H9 (cell line): ENCODE measurements at regions not wholly inside any gene's neighbourhood (a gene's known extent, or its start where the extent isn't known, plus 50 kb on each side); places are given as distances from the start of the nearest gene placed in this dataset.

ENCODE experiments used
- DNase-seq: peaks from one replicate; pipeline ENCODE4 v3.0.0-alpha.2; 2017
- H2AFZ ChIP-seq: one replicate; pipeline ENCODE4 v1.6.1; 2013; ENCODE audit warnings: mild to moderate bottlenecking, low read length, control low read depth, moderate library complexity
- H2AK5ac ChIP-seq: 2 replicates; pipeline ENCODE4 v1.6.1; 2013; ENCODE audit warnings: low read length, control low read depth, mixed read lengths; ENCODE audit not compliant: insufficient read length
- H2BK120ac ChIP-seq: one replicate; pipeline ENCODE4 v1.6.1; 2013; ENCODE audit warnings: low read depth, mild to moderate bottlenecking, low read length, control low read depth, inconsistent platforms; ENCODE audit not compliant: poor library complexity, severe bottlenecking
- H2BK12ac ChIP-seq: 2 replicates; pipeline ENCODE4 v1.6.1; 2013; ENCODE audit warnings: low read length, control low read depth, mixed read lengths, low read depth; ENCODE audit not compliant: insufficient read length
- H2BK15ac ChIP-seq: 2 replicates; pipeline ENCODE4 v1.6.1; 2013; ENCODE audit warnings: low read depth, low read length, control low read depth
- H2BK20ac ChIP-seq: one replicate; pipeline ENCODE4 v1.6.1; 2013; ENCODE audit warnings: low read depth, mild to moderate bottlenecking, low read length, control low read depth, inconsistent platforms; ENCODE audit not compliant: poor library complexity, severe bottlenecking
- H2BK5ac ChIP-seq: 2 replicates; pipeline ENCODE4 v1.6.1; 2013; ENCODE audit warnings: low read length, control low read depth, mixed read lengths; ENCODE audit not compliant: insufficient read length
- H3K14ac ChIP-seq: 2 replicates; pipeline ENCODE4 v1.6.1; 2013; ENCODE audit warnings: low read length, control low read depth; ENCODE audit not compliant: insufficient read depth
- H3K18ac ChIP-seq: 2 replicates; pipeline ENCODE4 v1.6.1; 2013; ENCODE audit warnings: low read depth, mild to moderate bottlenecking, mixed read lengths, low read length, control low read depth; ENCODE audit not compliant: insufficient read length
- H3K23ac ChIP-seq: 2 replicates; pipeline ENCODE4 v1.6.1; 2013; ENCODE audit warnings: low read length, control low read depth, mixed read lengths, low read depth; ENCODE audit not compliant: insufficient read length
- H3K23me2 ChIP-seq: 2 replicates; pipeline ENCODE4 v1.6.1; 2013; ENCODE audit warnings: low read depth, mild to moderate bottlenecking, mixed read lengths, low read length, control low read depth; ENCODE audit not compliant: insufficient read length, poor library complexity, severe bottlenecking
- H3K27ac ChIP-seq: 2 replicates; pipeline ENCODE4 v1.5.1; 2013; ENCODE audit warnings: low read length, control low read depth, mixed read lengths, low read depth; ENCODE audit not compliant: insufficient read length
- H3K27me3 ChIP-seq: 2 replicates; pipeline ENCODE4 v1.6.1; 2013; ENCODE audit warnings: low read length, control low read depth, inconsistent platforms; ENCODE audit not compliant: insufficient read depth
- H3K4ac ChIP-seq: 2 replicates; pipeline ENCODE4 v1.6.1; 2013; ENCODE audit warnings: low read depth, mild to moderate bottlenecking, control low read depth, inconsistent platforms, low read length, moderate library complexity
- H3K4me1 ChIP-seq: 2 replicates; pipeline ENCODE4 v1.6.1; 2013; ENCODE audit warnings: low read length, control low read depth, inconsistent platforms; ENCODE audit not compliant: insufficient read depth
- H3K4me2 ChIP-seq: 2 replicates; pipeline ENCODE4 v1.6.1; 2013; ENCODE audit warnings: low read length, control low read depth, mixed read lengths; ENCODE audit not compliant: insufficient read length, insufficient read depth
- H3K56ac ChIP-seq: 2 replicates; pipeline ENCODE4 v1.6.1; 2013; ENCODE audit warnings: low read depth, mild to moderate bottlenecking, mixed read lengths, low read length, control low read depth; ENCODE audit not compliant: insufficient read length
- H3K79me1 ChIP-seq: 2 replicates; pipeline ENCODE4 v1.6.1; 2013; ENCODE audit warnings: low read depth, mild to moderate bottlenecking, moderate library complexity, low read length, control low read depth, inconsistent platforms; ENCODE audit not compliant: insufficient read depth, poor library complexity, severe bottlenecking
- H3K79me2 ChIP-seq: 2 replicates; pipeline ENCODE4 v1.6.1; 2013; ENCODE audit warnings: low read length, control low read depth, inconsistent platforms; ENCODE audit not compliant: insufficient read depth
- H3K9ac ChIP-seq: 2 replicates; pipeline ENCODE4 v1.6.1; 2013; ENCODE audit warnings: low read length, control low read depth, mixed read lengths; ENCODE audit not compliant: insufficient read length; ENCODE audit errors: extremely low read depth
- H3K9me3 ChIP-seq: one replicate; pipeline ENCODE4 v1.6.1; 2013; ENCODE audit warnings: low read depth, low read length, inconsistent platforms; ENCODE audit not compliant: control insufficient read depth
- H3T11ph ChIP-seq: one replicate; pipeline ENCODE4 v1.6.1; 2013; ENCODE audit warnings: mild to moderate bottlenecking, low read length, control low read depth, inconsistent platforms
- H4K20me1 ChIP-seq: one replicate; pipeline ENCODE4 v1.6.1; 2013; ENCODE audit not compliant: control insufficient read depth, insufficient read length, insufficient read depth
- H4K5ac ChIP-seq: 2 replicates; pipeline ENCODE4 v1.6.1; 2013; ENCODE audit warnings: low read depth, mild to moderate bottlenecking, mixed read lengths, low read length, control low read depth; ENCODE audit not compliant: insufficient read length
- H4K8ac ChIP-seq: replicated peaks from 2 replicates; pipeline ENCODE4 v1.6.1; 2013; ENCODE audit warnings: low read length, control low read depth, mixed read lengths, low read depth; ENCODE audit not compliant: insufficient read length
- H4K91ac ChIP-seq: 2 replicates; pipeline ENCODE4 v1.6.1; 2013; ENCODE audit warnings: low read depth, mild to moderate bottlenecking, moderate library complexity, mixed read lengths, low read length, control low read depth; ENCODE audit not compliant: insufficient read length
- H3K27ac Mint-ChIP-seq, 3 experiments: 2 replicates in 2 of 3; 3 replicates in 1 of 3; pipeline ENCODE4 v1.8.0; 2020 to 2021; ENCODE audit warnings: mixed read lengths in 3 of 3, mild to moderate bottlenecking in 1 of 3, moderate library complexity in 1 of 3
- H3K27me3 Mint-ChIP-seq: 2 replicates; pipeline ENCODE4 v1.8.0; 2021; ENCODE audit warnings: low read depth, mild to moderate bottlenecking, moderate library complexity, mixed read lengths
- H3K36me3 Mint-ChIP-seq, 3 experiments: 2 replicates in 2 of 3; 3 replicates in 1 of 3; pipeline ENCODE4 v1.8.0; 2020 to 2021; ENCODE audit warnings: low read depth in 3 of 3, mixed read lengths in 3 of 3; ENCODE audit not compliant: insufficient read depth in 1 of 3
- H3K4me1 Mint-ChIP-seq, 2 experiments: 2 replicates each; pipeline ENCODE4 v1.8.0; 2020; ENCODE audit warnings: mixed read lengths in 2 of 2
- H3K4me3 Mint-ChIP-seq, 2 experiments: 2 replicates in 1 of 2; 3 replicates in 1 of 2; pipeline ENCODE4 v1.8.0; 2020 to 2021; ENCODE audit warnings: mild to moderate bottlenecking in 2 of 2, mixed read lengths in 2 of 2, moderate library complexity in 1 of 2
- H3K9me3 Mint-ChIP-seq, 2 experiments: 2 replicates in 1 of 2; 3 replicates in 1 of 2; pipeline ENCODE4 v1.8.0; 2020; ENCODE audit warnings: mild to moderate bottlenecking in 2 of 2, mixed read lengths in 2 of 2, moderate library complexity in 1 of 2
- CTCF ChIP-seq: fragments of 200-600 bp; sonication (generic); conservative IDR thresholded peaks from 3 replicates; pipeline ENCODE4 v1.8.0; 2021; ENCODE audit warnings: antibody characterized with exemption, mild to moderate bottlenecking
- WGBS: extraction: QIAGEN DNeasy Blood & Tissue Kit; methylation state at CpG from one replicate; pipeline ENCODE4 v1.1.7; 2013; ENCODE audit warnings: missing lambda C conversion rate, low lambda C conversion rate, mixed read lengths; ENCODE audit not compliant: insufficient read length; ENCODE audit errors: extremely low coverage; 5-methylcytosine and 5-hydroxymethylcytosine counted together

DNA sequence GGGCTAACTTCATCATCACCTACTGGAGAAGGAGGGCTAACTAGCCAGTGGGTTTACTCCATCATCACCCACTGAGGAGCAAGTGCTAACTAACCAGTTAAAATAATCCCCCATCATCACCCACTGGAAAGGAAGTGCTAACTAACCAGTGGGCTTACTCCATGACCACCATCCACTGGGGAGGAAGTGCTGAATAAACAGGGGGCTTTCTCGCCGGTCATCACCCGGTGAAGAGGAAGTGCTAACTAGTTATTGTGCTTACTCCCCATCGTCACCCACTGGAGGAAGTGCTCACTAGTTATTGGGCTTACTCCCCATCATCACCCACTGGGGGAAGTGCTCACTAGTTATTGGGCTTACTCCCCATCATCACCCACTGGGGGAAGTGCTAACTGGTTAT is 124.4 kb upstream of the SALL3 start:
- Histone ChIP-seq H2AFZ (no peak overlapping the region), H2BK120ac (no peak overlapping the region), H3K9me3 (no peaks in the 10 kb centered on the region), H2BK20ac (no peak overlapping the region), H3T11ph (no peak overlapping the region), H2AK5ac (no peak overlapping the region), H3K4ac (no peak overlapping the region), H3K9ac (no peak overlapping the region), H3K14ac (no peak overlapping the region), H4K91ac (no peak overlapping the region), H2BK5ac (no peak overlapping the region), H2BK15ac (no peak overlapping the region), H3K27me3 (no peaks in the 10 kb centered on the region), H3K4me2 (no peak overlapping the region), H3K79me1 (no peaks in the 10 kb centered on the region), H3K23me2 (no peaks in the 10 kb centered on the region), H4K8ac (no peak overlapping the region), H3K4me1 (no peaks in the 10 kb centered on the region), H3K23ac (no peak overlapping the region), H3K27ac (no peak overlapping the region), H4K5ac (no peak overlapping the region), H2BK12ac (no peak overlapping the region), H3K18ac (no peak overlapping the region), H3K56ac (no peak overlapping the region), H3K79me2 (no peaks in the 10 kb centered on the region), H4K20me1 (no peaks in the 10 kb centered on the region)
- Mint-ChIP-seq H3K36me3 (peaks cover 1 to 6% (median 2%) of the 10 kb centered on the region in 3 experiments; a peak in 5 of 7 replicates), H3K27ac (no peak overlapping the region), H3K27me3 (peaks cover 4% of the 10 kb centered on the region), H3K9me3 (peaks cover 9 to 15% of the 10 kb centered on the region in 2 experiments; a peak in 4 of 5 replicates), H3K4me1 (peaks cover 6 to 10% of the 10 kb centered on the region in 2 experiments; a peak in 2 of 4 replicates), H3K4me3 (no peak overlapping the region)
- no peak for DNase-seq
- WGBS: no CpG with 5 or more reads among the region's 4 CpGs
- TF ChIP-seq CTCF: no peak
